HG02884 (cell line): ENCODE measurements at regions not wholly inside any gene's neighbourhood (a gene's known extent, or its start where the extent isn't known, plus 50 kb on each side); places are given as distances from the start of the nearest gene placed in this dataset.

Source experiments
- ATAC-seq: cut with Tn5 transposase; IDR thresholded peaks from one replicate; pipeline ENCODE4 v1.9.1; 2021; ENCODE audit warnings: mild to moderate bottlenecking, moderate library complexity; ENCODE audit not compliant: unreplicated experiment

- ATAC-seq: no peak
Measured at GRCh38 chr15:62566248-62566647, 401.2 kb upstream of the C2CD4B start.

GRCh38 chr15:62567501-62567900 lies 402.4 kb upstream of the C2CD4B start:
- no peak for ATAC-seq

GRCh38 chr15:62568004-62568403 lies 402.9 kb upstream of the C2CD4B start:
- ATAC-seq: no peak

- ATAC-seq: no peak
Measured at GRCh38 chr15:62568702-62569101, 403.6 kb upstream of the C2CD4B start.

- no peak for ATAC-seq
Measured at GRCh38 chr15:62569460-62570404, 404.6 kb upstream of the C2CD4B start.

- ATAC-seq: no peak
Measured at GRCh38 chr15:62570405-62570783, 405.3 kb upstream of the C2CD4B start.

GRCh38 chr15:62571072-62571471 lies 406.0 kb upstream of the C2CD4B start:
- ATAC-seq: no peak

GRCh38 chr15:62572797-62573196 lies 407.7 kb upstream of the C2CD4B start:
- no peak for ATAC-seq

GRCh38 chr15:62573876-62574275 lies 408.8 kb upstream of the C2CD4B start:
- ATAC-seq: no peak

GRCh38 chr15:62578546-62578945 lies 413.5 kb upstream of the C2CD4B start:
- ATAC-seq: no peak

- no peak for ATAC-seq
Measured at GRCh38 chr15:62578960-62579359, 413.9 kb upstream of the C2CD4B start.

- no peak for ATAC-seq
Measured at GRCh38 chr15:62579842-62580241, 414.8 kb upstream of the C2CD4B start.

GRCh38 chr15:62582580-62582979 lies 417.5 kb upstream of the C2CD4B start:
- ATAC-seq: no peak

GRCh38 chr15:62584301-62585235 lies 419.5 kb upstream of the C2CD4B start:
- no peak for ATAC-seq

- no peak for ATAC-seq
Measured at GRCh38 chr15:62588938-62589670, 424.0 kb upstream of the C2CD4B start.

GRCh38 chr15:62591842-62592838 lies 427.1 kb upstream of the C2CD4B start:
- ATAC-seq: no peak

- no peak for ATAC-seq
Measured at GRCh38 chr15:62592920-62593319, 427.8 kb upstream of the C2CD4B start.

- ATAC-seq: no peak
Measured at GRCh38 chr15:62593681-62594399, 428.8 kb upstream of the C2CD4B start.

GRCh38 chr15:62598217-62598616 lies 433.1 kb upstream of the C2CD4B start:
- no peak for ATAC-seq
